ENCODE measurements at regions not wholly inside any gene's neighbourhood (a gene's known extent, or its start where the extent isn't known, plus 50 kb on each side); places are given as distances from the start of the nearest gene placed in this dataset.

DNA sequence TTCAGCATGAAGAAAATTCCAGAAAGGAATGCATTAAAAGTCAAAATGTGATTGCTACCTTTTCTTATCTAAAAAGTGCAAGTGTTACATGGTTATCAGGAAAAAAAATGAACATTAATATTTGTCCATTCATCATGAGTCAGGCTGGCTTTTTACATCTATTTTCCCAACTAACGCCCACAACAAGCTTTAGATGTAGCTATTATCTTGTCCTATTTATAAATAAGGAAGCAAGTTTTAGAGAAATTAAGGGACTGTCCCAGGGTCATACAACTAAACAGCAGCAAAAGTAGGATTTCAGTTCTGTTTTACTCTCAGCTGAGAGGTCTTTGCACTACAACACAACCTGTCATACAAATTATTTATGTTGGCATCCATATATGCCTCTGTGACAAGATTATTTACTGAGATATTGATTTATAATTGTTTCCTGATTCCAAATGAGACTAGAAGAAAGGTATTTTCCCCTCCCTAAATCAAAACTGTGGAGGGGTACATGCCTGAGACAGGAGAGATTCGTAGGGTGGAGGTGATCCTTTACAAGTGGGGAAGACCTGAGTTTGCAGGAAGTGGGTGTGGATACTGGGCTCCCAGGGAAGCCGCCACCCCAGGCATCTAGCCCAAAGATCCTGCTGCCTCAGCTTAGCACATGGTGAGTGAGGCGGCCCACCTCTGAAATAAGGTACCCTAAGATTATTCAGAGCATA lies 57.2 kb upstream of the ARID5B start:
- H3K36me3 Mint-ChIP-seq: no peaks in the 10 kb centered on the region
- H2AFZ ChIP-seq (ENCODE audit: insufficient read depth, low read depth, low read length, poor library complexity, severe bottlenecking): no peak overlapping the region
- H3K79me2 ChIP-seq (ENCODE audit: insufficient read depth, low read length): no peaks in the 10 kb centered on the region
- no peaks in the 10 kb centered on the region for H3K4me1 ChIP-seq (ENCODE audit: control insufficient read depth in 1 of 2, insufficient read depth in 2 of 2, low read length in 2 of 2)
- H3K4me2 ChIP-seq (replicated peaks; ENCODE audit: extremely low read depth, low read length, poor library complexity, severe bottlenecking): no peak overlapping the region
- H3K9me3 ChIP-seq (replicated peaks in 1 of 2; ENCODE audit: control insufficient read depth in 1 of 2, insufficient read depth in 1 of 2, low read length in 2 of 2): no peaks in the 10 kb centered on the region
- no peaks in the 10 kb centered on the region for H3K27me3 ChIP-seq (ENCODE audit: control insufficient read depth in 2 of 2, insufficient read depth in 2 of 2, low read length in 2 of 2)
- intact Hi-C loops (cut with micrococcal nuclease): no loop called here
- WGBS (ENCODE audit: insufficient coverage): 90% methylated on average over 2 of the region's 4 CpGs
- no peaks in the 10 kb centered on the region for H3K9me3 Mint-ChIP-seq
- no peaks in the 10 kb centered on the region for H3K4me1 Mint-ChIP-seq
- H4K20me1 ChIP-seq (ENCODE audit: insufficient read depth, low read length): no peaks in the 10 kb centered on the region
- no peak overlapping the region for H3K27ac ChIP-seq (ENCODE audit: low read depth in 1 of 2, low read length in 2 of 2)
- H3K4me3 Mint-ChIP-seq: no peak overlapping the region
- no peak overlapping the region for H3K9ac ChIP-seq (ENCODE audit: insufficient read depth, low read length, poor library complexity, severe bottlenecking)
- H3K27me3 Mint-ChIP-seq (ENCODE audit: low read depth in 3 of 3): peaks cover 0 to 2% (median 0%) of the 10 kb centered on the region in 3 donors
- no peak overlapping the region for H3K27ac Mint-ChIP-seq
- no peak for DNase-seq
- H3K36me3 ChIP-seq (replicated peaks in 1 of 2; ENCODE audit: control insufficient read depth in 1 of 2, insufficient read depth in 2 of 2, low read length in 2 of 2): no peaks in the 10 kb centered on the region
- TF ChIP-seq, protein P1, sequence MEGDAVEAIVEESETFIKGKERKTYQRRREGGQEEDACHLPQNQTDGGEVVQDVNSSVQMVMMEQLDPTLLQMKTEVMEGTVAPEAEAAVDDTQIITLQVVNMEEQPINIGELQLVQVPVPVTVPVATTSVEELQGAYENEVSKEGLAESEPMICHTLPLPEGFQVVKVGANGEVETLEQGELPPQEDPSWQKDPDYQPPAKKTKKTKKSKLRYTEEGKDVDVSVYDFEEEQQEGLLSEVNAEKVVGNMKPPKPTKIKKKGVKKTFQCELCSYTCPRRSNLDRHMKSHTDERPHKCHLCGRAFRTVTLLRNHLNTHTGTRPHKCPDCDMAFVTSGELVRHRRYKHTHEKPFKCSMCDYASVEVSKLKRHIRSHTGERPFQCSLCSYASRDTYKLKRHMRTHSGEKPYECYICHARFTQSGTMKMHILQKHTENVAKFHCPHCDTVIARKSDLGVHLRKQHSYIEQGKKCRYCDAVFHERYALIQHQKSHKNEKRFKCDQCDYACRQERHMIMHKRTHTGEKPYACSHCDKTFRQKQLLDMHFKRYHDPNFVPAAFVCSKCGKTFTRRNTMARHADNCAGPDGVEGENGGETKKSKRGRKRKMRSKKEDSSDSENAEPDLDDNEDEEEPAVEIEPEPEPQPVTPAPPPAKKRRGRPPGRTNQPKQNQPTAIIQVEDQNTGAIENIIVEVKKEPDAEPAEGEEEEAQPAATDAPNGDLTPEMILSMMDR (IDR thresholded peaks at IDR 0.05): no peak
- H3K4me3 ChIP-seq (replicated peaks in 1 of 3; ENCODE audit: low read depth in 2 of 3, low read length in 3 of 3): no peak overlapping the region

DNA sequence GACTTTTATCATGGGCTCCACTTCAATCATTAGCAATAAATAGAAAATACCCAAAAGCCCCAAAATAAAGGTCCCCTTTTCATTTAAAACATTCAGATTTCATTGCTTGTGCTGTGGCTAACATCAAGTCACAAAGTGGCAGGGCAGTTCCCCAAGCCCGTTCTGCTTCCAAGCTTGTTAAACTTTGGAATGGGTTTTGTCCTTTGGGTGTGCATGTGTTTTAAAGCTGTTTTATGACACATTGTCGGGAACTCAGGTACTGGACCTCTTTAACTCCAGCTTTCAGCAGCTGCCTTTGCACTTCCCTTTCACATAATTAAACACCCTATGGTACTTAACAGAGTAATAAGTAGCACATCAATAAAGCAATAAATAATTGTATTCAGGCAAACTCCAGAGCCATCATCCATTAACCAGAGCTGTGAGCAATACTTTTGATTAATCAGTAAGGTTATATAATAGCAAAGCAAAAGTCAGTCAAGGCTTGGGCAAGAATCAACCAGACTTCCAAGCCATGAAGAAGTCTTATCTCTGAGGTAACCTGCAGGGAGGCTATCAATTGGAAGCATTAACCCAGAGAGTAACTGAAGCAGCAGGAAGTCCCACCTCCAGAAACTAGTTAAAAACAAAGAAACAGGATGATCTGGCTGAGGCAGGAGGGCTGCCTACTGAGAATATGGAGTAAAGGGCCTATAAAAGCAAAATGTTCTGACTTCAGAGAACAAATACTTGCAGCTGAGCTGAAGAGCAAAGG lies 56.1 kb upstream of the ARID5B start:
- Histone ChIP-seq H3K9me3 (replicated peaks in 1 of 2; ENCODE audit: control insufficient read depth in 1 of 2, insufficient read depth in 1 of 2, low read length in 2 of 2) (no peaks in the 10 kb centered on the region), H3K4me1 (ENCODE audit: control insufficient read depth in 1 of 2, insufficient read depth in 2 of 2, low read length in 2 of 2) (no peaks in the 10 kb centered on the region), H4K20me1 (ENCODE audit: insufficient read depth, low read length) (no peaks in the 10 kb centered on the region), H3K4me3 (replicated peaks in 1 of 3; ENCODE audit: low read depth in 2 of 3, low read length in 3 of 3) (no peak overlapping the region), H3K27ac (ENCODE audit: low read depth in 1 of 2, low read length in 2 of 2) (no peak overlapping the region), H3K79me2 (ENCODE audit: insufficient read depth, low read length) (no peaks in the 10 kb centered on the region), H2AFZ (ENCODE audit: insufficient read depth, low read depth, low read length, poor library complexity, severe bottlenecking) (no peak overlapping the region), H3K9ac (ENCODE audit: insufficient read depth, low read length, poor library complexity, severe bottlenecking) (no peak overlapping the region), H3K27me3 (ENCODE audit: control insufficient read depth in 2 of 2, insufficient read depth in 2 of 2, low read length in 2 of 2) (no peaks in the 10 kb centered on the region), H3K4me2 (replicated peaks; ENCODE audit: extremely low read depth, low read length, poor library complexity, severe bottlenecking) (no peak overlapping the region), H3K36me3 (replicated peaks in 1 of 2; ENCODE audit: control insufficient read depth in 1 of 2, insufficient read depth in 2 of 2, low read length in 2 of 2) (no peaks in the 10 kb centered on the region)
- H3K27me3 Mint-ChIP-seq (ENCODE audit: low read depth in 3 of 3): peaks cover 0 to 2% (median 0%) of the 10 kb centered on the region in 3 donors
- WGBS (ENCODE audit: insufficient coverage): no CpG with 5 or more reads among the region's 2 CpGs
- H3K36me3 Mint-ChIP-seq: no peaks in the 10 kb centered on the region
- intact Hi-C loops (cut with micrococcal nuclease): no loop called here
- H3K4me3 Mint-ChIP-seq: no peak overlapping the region
- H3K9me3 Mint-ChIP-seq: no peaks in the 10 kb centered on the region
- H3K27ac Mint-ChIP-seq: peak overlapping the region in 1 of 7 donors; percentile 22
- no peak for DNase-seq
- TF ChIP-seq, protein P1 (IDR thresholded peaks at IDR 0.05): no peak
- H3K4me1 Mint-ChIP-seq: no peaks in the 10 kb centered on the region
